ENCODE measurements at regions not wholly inside any gene's neighbourhood (a gene's known extent, or its start where the extent isn't known, plus 50 kb on each side); places are given as distances from the start of the nearest gene placed in this dataset.
"Not testable (repeated sequence)": the region's sequence is repeated elsewhere in the genome, so short reads cannot be mapped to it uniquely, and the experiment has no call there.

DNA sequence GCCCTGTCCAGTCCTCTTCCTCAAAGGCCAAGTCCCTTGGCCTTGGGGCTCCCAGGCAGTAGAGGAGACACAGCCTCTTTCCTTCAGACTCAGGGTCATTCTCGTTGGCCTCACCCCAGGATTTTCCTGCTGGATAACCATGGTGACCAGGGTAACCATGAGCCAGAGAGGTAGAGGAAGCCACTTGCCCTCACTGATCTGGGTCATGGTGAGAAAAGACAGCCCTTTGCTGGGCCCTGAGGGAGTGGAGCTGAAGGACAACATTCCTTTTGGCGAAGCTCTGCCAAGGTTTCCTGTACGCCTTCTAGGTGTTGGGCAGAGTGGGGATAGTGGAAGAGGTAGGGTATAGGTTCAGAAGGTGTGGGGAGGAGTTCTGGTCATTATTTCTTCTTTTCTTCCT, 53.1 kb upstream of the WNT4 start:
- no peak for DNase-seq

DNA sequence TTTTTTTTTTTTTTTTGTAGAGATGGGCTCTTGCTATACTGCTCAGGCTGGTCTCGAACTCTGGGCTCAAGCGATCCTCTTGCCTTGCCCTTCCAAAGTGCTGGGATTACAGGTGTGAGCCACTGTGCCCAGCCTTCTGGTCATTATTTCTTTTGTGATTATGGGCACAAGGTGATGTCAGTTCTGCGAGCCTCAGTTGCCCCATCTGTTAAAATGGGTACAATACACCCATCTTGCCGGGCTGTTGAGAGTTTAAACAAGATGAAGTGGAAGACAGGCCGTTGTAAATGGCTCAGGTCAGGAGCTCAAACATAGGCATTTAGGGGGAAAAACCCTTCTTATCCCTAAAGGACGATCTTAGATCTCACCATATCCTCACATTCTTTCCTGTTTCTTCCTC, 53.7 kb upstream of the WNT4 start:
- DNase-seq = no peak

DNA sequence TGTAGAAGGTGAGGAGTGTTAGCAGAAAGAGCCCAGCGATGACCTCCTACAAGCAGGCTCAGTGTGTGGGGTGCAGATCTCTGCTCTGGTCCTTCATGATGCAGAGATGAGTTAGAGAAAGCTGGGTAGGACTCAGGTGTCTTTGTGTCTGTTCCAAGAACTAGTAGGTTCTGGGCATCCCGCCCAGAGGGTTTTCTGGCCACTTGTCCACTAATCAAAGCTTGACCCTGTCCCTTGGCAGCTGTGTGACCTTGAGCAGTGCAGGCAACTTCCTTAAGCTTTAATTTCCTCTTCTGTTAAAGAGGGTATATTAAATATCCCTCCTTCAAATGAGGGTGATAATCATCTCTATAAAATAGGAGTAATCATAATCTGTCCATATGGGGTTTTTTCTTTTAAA, 54.7 kb upstream of the WNT4 start:
- DNase-seq = no peak

DNA sequence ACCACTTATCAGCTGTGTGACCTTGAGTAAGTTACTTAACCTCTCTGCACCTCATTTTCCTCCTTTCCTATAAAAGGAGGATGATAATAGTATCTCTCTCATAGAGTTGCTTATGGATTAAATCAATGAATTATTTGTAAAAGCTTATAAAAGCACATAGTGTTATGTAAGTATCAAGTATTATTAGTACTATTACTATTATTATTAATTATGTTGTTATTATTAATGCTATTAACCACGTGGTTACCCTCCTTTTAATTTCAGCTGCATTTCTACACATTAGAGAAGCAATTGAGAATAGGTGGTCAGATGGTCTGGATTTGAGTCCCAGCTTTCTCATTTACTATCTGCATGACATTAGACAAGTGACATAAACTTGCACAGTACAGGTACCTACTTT, 58.1 kb upstream of the WNT4 start:
- no peak for DNase-seq

DNA sequence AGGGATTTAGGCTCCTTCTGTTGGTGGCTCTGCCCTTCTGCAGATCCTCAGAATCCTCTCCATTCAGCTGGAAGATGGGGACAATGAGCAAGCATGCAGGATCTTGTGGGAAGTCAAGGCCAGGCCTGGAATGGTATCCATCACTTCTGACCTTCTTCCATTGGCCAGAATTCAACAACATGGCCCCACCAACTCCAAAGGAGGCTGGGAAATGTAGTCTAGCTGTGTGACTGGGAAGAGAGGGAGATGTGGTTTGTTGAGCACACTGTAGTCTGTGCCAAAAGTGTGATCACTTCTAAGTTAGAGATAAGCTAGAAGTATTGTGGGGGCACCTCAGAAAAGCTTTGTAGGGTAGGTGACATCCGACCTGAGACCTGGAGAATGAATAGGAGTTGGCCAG, 60.4 kb upstream of the WNT4 start:
- DNase-seq = no peak

DNA sequence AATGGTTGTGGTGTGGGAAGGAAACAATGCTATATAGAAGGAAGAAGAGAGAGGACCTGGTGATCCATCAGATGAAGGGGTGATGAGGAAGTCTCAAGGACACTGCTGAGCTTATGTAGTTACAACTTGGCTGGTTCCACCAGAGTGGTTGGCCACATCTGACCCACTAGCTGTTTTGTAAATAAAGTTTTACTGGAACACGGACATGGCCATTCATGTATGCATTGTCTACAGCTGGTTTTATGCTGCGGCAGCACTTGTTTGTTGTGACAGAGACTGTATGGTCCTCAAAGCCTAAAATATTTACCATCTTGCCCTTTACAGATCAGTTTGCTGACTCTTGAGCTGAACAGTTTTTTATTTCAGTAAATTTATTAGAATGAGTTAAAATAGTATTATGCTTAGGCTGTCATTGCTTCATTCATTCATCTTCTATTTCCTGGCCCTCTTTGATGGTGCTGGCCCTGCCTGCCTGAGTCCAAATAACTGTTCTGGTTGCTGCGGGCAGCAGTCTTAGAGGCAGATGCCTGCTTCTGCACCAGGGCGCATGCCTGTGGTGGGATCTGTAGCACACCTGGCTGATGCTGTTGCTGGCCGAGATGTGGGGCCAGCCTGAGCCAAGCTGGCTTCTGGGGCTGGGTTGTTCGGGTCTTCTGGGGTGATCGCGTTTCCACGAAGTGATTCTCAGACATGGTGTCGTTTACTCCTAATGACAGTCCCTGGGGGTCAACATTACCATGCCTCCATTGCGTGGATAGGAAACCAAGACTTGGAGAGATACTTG, 61.4 kb upstream of the WNT4 start:
- no peak for DNase-seq

DNA sequence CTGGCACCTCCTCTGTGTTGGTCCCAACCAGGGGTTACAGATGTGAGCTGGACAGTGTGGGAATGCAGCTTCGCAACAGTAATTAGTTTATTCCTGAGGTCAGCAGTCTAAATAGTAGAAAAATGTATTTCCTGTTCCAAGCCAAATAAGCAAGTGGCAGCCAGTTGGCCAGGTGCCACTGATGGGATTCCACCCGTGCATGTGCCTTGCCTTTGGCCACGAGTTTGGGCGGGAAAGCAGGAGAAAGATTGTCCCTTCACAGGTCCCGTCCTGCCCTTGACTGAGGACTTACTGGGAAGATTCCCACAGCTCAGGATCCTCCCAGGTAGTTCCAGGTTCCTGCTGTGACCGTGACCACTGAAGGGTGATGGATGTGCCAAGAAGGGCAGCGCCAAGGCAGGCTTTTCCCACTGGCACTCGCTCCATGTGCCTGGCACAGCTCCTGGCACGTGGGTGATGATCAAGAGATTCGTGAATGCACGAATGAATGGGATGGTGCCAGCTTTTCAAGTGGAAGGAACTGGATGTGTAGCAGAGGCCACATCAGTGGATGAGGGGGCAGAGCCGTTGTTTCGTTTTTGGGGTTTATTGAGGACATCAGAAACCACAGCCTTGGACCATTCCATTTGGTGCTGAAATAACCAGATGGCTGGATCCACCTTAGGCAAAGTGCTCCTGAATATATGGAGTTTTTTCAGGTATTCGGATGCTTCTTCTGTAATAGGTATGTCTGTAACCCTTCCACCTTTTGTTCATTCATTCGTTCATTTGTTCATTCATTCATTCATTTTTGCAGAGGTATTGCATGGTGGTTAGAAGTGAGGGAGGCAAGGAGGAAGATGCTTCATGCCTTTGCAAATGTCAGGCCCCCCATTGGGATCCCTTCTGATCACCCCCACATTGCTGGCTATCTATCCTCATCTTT, 62.4 kb upstream of the WNT4 start:
- no peak for DNase-seq

DNA sequence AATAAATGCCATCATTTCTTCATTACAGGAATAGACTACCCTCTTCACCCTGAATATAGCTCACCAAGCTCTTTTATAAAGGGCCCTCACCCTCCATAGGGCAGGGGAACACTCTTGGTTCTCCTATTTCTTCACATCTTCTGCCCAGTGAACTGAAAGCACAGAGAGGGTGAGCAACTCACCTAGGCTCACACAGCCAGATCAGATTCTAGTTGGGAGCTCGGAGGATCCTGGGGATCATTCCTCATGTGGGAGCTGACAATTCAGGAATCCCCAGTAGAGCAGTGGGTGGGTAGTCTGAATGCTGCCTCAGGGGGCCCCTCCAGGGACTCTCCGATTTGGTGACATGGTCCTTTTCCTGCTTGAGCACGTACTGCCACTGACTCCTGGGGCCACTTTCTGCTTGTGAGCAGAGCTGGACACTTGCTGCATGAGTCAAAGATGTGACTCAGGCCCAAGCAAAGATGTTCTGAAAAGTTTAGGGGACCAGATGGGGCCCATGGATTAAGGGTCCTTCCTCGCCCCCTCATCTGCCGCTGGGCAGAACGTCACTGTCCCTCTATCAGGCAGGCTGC, 63.7 kb upstream of the WNT4 start:
- no peak for DNase-seq

DNA sequence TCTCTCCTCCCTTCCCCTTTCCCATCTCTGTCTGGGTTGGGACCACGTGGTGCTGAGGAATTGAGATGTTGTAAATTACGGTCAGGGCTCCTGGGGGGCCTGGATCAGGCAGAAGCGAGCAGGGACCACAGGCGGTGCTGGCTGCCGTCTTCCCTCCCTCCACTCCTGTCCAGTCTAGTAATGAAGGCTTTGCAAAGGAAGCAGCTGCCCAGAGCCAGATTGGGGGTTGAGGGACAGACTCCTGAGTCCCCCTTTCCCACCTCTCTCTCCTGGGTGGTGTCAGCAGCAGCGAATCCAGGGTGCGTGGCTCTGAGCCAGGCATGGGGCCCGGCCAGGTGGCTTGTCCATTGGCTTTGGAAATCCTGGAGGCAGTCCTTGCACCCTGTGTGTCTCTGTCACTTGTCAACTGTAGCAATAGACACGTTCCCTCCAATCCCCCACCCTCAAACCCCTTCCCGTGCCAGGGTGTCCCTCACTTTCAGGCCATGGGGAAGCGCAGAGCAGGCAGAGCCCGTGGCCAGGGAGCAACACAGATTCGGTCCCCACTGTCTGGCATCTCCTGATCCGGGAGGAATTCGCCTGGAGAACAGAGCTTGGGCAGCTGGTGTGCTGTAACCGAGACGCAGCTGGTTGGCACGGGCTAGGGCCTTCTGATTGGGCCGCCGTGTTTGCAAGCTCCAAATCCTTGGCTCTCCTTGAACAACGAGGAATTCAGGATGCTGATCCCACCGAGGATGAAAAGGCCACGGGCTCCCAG, 64.8 kb upstream of the WNT4 start:
- DNase-seq = no peak

DNA sequence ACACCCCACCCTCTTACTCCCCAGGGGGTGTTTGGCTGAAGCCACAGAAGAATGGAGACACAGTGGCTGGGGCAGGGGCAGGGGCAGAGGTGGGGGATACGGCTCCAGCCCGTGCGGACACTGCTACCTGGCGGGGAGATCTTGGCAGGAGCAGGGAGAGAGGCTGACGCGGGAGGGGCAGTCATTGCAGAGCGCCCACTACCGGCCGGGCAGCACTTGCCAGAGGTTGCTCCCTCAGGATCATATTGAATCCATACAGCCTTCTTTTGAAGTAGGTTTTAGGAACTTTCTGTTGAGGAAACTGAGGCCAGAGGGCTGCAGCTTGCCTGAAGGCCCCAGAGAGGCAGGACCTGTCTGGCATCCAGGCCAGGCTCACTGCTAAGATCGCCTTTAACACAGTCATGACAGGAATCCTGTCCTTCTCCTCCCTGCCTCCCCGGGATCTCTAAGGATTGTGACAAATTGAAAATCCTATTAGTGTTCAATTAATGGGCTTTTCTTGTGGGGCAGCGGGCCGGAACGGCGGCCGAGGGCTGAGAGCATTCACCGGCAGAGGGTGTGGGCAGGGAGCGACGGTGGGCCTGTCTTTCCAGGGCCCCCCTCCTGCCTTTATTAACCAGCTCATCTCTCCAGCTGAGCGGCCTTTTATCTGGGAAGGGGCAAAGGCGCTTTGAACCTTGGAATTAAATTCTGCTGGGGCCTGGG, 65.5 kb upstream of the WNT4 start:
- DNase-seq = no peak

DNA sequence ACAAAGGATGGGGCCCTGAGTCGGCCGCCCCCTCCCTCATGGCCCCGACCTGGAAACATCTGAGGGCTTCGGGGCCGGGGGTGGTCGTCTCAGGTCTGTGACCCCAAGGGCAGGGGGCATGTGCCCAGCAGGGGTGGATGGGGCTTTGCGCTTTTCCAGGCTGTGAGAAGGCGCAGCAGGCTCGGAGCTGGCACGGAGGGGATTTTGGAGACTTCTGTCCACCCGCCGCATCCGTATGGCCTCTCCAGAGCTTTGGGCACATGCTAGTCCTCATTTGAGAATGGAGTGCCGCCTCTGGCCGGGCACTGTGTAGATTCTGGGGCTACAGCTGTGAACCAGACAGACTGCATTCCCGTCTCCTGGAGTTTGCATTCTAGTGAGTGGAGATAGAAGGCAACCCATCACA, 66.1 kb upstream of the WNT4 start:
- no peak for DNase-seq

DNA sequence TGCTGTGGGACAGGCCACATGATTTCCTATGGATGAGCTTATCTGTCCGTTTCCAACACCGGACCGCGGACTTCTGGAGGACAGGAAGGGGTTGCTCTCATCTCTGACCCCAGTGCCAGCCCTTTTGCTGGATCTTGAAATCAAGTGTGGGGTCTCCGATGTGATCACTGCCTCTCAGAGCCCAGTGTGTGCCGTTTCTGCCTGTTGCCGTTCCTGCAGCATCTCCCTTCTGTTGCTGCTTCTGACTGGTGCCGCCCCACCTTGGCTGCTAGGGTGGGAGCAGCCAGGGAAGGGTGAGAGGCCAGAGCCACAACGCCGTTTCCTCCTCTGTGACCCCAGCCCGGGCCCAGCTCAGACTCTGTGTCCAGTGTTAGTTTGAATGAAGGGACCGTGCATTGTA, 67.3 kb upstream of the WNT4 start:
- DNase-seq = no peak

DNA sequence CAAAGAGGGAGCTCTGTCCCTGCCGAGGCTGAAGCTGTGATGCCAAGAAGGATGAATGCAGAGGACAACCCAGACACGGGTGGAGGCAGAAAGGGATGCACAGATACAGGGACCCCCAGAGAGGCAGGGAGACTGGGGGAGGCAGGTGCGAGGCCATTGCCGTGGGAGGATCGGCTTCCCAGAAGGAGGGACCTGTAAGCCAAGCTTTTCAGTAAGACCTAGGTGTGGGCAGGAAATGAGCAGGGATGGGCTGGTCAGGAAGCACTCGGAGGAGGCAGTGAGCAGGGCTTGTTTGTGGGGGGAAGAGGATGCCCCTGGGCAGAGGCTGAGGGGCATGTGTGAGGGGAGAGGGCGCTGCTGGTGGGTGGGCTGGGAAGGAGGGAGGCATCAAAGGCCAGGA, 67.7 kb upstream of the WNT4 start:
- DNase-seq = no peak

DNA sequence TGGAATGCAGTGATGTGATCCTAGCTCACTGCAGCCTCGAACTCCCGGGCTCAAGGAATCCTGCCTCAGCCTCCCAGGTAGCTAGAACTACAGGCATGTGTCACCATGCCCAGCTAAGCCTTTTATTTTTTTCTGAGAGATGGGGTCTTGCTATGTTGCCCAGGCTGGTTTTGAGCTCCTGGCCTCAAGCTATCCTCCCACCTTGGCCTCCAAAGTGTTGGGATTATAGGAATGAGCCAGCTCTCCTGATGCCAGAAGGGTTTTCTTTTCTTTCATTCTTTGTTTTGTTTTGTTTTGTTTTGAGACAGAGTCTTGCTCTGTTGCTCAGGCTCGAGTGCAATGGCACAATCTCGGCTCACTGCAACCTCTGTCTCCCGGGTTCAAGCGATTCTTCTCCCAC, 68.6 kb upstream of the WNT4 start:
- DNase-seq = not testable (repeated sequence)

DNA sequence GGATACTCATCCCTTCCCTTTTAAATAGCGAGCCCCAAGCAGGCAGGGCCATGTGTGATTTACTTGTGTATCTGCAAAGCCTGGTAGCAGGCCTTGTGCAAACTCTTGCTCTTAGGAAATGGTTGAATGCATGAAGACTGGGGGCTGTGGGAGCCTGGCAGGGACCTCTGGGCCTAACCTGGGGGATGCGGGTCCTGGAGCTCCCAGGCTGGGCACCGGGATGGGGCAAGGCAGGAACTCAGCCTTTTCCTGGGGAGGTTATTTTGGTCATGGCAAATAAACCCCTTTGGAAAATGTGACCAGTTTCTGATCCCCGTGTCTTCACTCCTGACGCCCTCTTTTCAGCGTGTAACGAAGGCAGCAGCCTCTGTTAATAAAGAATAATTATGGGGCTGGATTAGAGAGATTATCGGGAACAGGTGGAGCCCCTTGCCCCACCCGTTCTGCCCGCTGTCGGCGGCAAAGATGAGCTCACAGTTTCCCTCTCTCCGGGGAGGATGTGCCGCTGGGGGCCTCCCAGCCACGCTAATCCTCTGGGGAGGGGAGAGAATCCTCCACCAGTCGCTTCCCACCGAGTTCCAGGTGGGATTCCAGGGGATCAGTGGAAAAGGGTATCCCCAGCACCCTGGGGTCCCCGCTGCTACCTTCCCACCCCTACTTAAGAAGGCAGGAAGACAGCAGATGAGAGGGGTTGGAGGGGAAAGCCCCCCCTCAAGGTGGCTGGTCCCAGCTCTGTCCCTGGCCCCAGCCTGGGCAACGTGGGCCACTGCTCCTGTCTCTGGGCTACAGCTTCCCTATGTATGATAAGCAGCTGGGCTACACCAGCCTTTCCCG, 69.7 kb upstream of the WNT4 start:
- DNase-seq = no peak

DNA sequence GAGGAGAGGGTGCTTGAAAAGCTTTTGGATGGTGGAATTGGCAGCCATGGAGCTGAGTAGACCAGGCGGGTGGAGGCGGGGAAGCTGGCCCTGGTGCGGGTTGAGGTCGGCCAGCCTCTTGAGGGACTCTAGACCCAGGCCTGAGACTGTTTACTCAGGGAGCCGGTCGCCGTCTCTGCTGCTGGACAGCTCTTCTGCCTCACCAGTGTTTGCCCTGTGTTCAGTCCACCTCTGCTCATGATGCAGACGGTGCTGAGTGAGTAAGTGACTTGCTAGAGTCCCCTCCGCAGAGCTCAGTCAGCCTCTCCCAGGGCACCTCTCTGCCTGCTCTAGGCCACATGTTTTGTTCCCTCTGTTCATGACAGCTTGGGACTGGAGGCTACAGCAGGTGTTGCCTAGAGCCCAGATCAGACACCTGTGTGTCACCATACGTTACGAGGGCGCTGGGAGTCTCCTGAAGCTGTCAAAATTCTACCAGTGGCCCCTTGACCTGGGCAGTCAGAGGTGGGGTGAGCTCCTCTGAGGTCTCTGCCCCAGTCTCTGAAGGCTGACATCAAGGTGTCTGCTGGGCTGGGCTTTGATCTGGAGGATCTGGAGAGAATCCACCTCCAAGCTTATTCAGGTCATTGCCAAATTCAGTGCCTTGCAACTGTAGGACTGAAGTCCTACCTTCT, 73.5 kb upstream of the WNT4 start:
- no peak for DNase-seq

DNA sequence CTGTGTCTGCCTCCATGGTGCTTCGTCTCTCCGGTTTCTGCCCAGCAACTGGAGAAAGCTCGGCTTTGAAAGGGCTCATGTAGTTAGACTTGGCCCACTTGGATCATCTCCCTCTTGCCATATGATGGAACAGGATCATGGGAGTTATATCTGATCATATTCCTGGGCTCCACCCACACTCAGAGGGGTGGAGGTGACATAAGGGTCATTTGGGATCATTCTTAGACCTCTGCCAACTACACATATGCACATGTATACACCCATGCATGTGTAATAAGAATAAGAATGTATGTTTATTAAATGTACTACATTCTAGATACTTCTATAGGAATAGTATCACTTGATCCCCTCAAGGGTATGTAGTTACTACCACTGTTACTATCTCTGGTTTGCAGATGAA, 74.1 kb upstream of the WNT4 start:
- DNase-seq = no peak

DNA sequence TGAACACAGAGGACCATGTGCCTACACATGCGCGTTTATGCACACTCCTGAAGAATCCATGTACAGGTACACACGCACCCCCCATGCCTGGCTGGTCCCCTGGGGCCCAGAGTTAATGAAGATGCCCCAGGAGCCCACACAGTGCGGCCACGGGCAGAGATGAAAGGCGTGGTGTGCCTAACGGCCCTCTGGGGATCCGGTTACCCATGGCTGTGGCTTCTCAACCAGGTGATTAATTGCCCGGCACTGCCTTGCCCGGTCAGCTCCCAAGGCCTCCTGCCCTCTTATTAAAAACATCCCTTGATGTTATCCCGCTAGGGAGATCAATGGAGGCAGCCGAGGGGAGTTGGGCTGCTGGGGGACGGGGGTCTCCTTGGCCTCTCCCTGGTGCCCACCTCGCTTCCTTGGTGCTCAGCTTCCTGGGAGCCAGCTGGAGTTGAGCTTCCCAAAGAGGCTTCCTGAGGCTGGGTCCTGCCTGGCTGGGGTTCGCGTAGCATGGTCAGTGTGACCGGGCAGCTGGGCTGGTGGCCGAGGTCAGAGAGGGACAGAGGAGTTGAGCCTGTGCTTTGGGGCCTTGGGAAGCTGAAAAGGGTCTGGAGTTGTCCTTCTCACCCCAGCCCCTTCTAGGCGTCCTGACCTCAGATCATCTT, 75.0 kb upstream of the WNT4 start:
- DNase-seq = no peak

DNA sequence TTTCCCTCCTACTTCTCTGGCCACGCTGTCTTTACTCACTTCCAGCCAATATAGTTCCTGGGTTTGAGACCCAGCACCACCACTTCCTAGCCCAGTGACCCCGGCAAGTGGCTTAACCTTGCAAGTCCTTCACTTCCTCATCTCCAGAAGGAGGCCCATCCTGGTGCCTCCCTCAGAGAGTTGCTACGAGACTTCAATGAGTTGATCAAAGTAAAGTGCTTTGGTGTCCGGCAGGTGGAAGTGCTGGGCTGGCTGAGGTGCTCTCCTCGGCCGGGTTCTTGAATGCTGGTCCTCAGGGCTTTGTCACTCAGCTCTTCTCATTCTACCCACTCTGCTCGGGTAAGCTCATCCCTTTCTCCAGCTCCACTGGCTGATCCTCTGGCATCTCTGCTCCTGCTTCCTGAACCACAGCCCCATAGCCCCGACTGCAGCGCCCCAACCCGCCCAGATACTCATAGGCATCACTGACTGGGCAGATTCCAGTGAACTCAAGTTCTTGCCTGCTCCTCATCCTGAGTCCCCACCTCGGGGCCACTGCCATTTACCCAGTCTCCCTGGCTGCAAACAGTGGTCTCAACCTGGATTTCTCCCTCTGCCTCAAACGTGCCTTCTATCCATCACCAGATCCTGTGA, 75.8 kb upstream of the WNT4 start:
- DNase-seq = no peak

DNA sequence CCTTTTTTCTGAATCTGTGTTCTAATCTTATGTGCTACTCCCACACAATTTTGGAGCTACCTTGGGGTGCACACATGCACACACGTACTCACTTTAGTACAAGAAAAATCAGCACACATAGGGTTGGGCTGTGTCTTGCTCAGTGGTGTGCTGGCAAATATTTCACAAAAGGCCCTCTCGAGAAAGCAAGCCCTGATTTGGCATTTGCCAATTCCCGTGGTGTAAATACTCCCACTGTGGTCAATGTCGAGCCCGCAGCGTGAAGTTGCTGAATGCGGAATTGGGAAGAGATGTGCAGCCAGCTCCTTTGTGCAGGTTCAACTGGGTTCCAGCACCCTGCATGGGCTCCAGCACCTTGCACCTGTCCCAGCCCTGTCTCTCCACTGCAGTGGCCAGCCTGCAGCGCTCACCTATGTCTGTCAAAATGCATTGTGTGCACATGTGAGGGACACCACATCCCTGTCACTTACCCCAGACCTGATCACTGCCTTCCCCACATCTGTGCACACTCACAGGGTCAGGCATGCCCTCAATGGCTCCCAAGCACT, 78.4 kb upstream of the WNT4 start:
- no peak for DNase-seq
